ENCODE measurements at regions not wholly inside any gene's neighbourhood (a gene's known extent, or its start where the extent isn't known, plus 50 kb on each side); places are given as distances from the start of the nearest gene placed in this dataset.

- Histone ChIP-seq H3K36me3 (no peaks in the 10 kb centered on the region), H3K27me3 (replicated peaks in 1 of 7) (peaks cover 0 to 13% (median 0%) of the 10 kb centered on the region in 7 donors), H3K9me3 (peaks cover 0 to 11% (median 7%) of the 10 kb centered on the region in 8 donors), H3K4me1 (no peaks in the 10 kb centered on the region), H3K27ac (no peak overlapping the region), H3K4me3 (no peak overlapping the region)
- DNase-seq: no peak
- 64 to 92% (median 85%) methylated on average over 4 of the region's 4 CpGs for WGBS, 5 donors
- TF ChIP-seq CTCF (IDR thresholded peaks at IDR 0.05 in 8 of 11, conservative IDR thresholded peaks at IDR 0.05 in 3 of 11): no peak
- TF ChIP-seq POLR2A (IDR thresholded peaks at IDR 0.05): no peak
- TF ChIP-seq POLR2AphosphoS5 (IDR thresholded peaks at IDR 0.05): no peak
- intact Hi-C loops (cut with DNase I; ENCODE audit: low total_unique reads): no loop called here
These were observed 77.8 kb downstream of the TEX36 start for GRCh38 chr10:125605167-125605566.

GRCh38 chr10:125602825-125603224 is 80.1 kb downstream of the TEX36 start:
- H3K27me3 ChIP-seq (replicated peaks in 1 of 7): peaks cover 0 to 13% (median 0%) of the 10 kb centered on the region in 7 donors
- H3K27ac ChIP-seq: no peak overlapping the region
- intact Hi-C loops (cut with DNase I; ENCODE audit: low total_unique reads): no loop called here
- no peaks in the 10 kb centered on the region for H3K4me1 ChIP-seq
- H3K9me3 ChIP-seq: peaks cover 0 to 18% (median 12%) of the 10 kb centered on the region in 8 donors
- DNase-seq: no peak
- no peaks in the 10 kb centered on the region for H3K36me3 ChIP-seq
- no peak for TF ChIP-seq POLR2AphosphoS5 (IDR thresholded peaks at IDR 0.05)
- no peak for TF ChIP-seq CTCF (IDR thresholded peaks at IDR 0.05 in 8 of 11, conservative IDR thresholded peaks at IDR 0.05 in 3 of 11)
- no peak for TF ChIP-seq POLR2A (IDR thresholded peaks at IDR 0.05)
- no peak overlapping the region for H3K4me3 ChIP-seq
- WGBS, 5 donors: 72 to 78% (median 75%) methylated on average over 13 of the region's 13 CpGs

GRCh38 chr10:125599194-125599593 is 83.8 kb downstream of the TEX36 start:
- Histone ChIP-seq H3K27ac (no peak overlapping the region), H3K27me3 (replicated peaks in 1 of 7) (peaks cover 0 to 8% (median 0%) of the 10 kb centered on the region in 7 donors), H3K36me3 (no peaks in the 10 kb centered on the region), H3K4me3 (no peak overlapping the region), H3K9me3 (peaks cover 0 to 40% (median 30%) of the 10 kb centered on the region in 8 donors), H3K4me1 (no peaks in the 10 kb centered on the region)
- intact Hi-C loops (cut with DNase I; ENCODE audit: low total_unique reads): no loop called here
- 54 to 72% (median 65%) methylated on average over 4 of the region's 4 CpGs for WGBS, 5 donors
- TF ChIP-seq POLR2A (IDR thresholded peaks at IDR 0.05) (no peak), CTCF (IDR thresholded peaks at IDR 0.05 in 8 of 11, conservative IDR thresholded peaks at IDR 0.05 in 3 of 11) (no peak), POLR2AphosphoS5 (IDR thresholded peaks at IDR 0.05) (no peak)
- DNase-seq: no peak

GRCh38 chr10:125595911-125596310 is 87.1 kb downstream of the TEX36 start:
- Histone ChIP-seq H3K4me1 (no peaks in the 10 kb centered on the region), H3K27me3 (replicated peaks in 1 of 7) (peaks cover 0 to 11% (median 0%) of the 10 kb centered on the region in 7 donors), H3K36me3 (no peaks in the 10 kb centered on the region), H3K27ac (no peak overlapping the region), H3K4me3 (no peak overlapping the region), H3K9me3 (peaks cover 0 to 40% (median 28%) of the 10 kb centered on the region in 8 donors)
- TF ChIP-seq CTCF (IDR thresholded peaks at IDR 0.05 in 8 of 11, conservative IDR thresholded peaks at IDR 0.05 in 3 of 11) (no peak), POLR2AphosphoS5 (IDR thresholded peaks at IDR 0.05) (no peak), POLR2A (IDR thresholded peaks at IDR 0.05) (no peak)
- intact Hi-C loops (cut with DNase I; ENCODE audit: low total_unique reads): no loop called here
- no peak for DNase-seq
